Prostate gland (tissue), 2 donors: ENCODE measurements at regions not wholly inside any gene's neighbourhood (a gene's known extent, or its start where the extent isn't known, plus 50 kb on each side); places are given as distances from the start of the nearest gene placed in this dataset.

Experiments
- CTCF ChIP-seq, 4 experiments: fragments of 200-600 bp in 2 of 4; fragments of 450-650 bp in 2 of 4; sonication (generic) in 2 of 4; IDR thresholded peaks; 1 replicate in 3 of 4; 2 replicates in 1 of 4; pipeline ENCODE4 v1.5.1; 2016 to 2019; ENCODE audit warnings: antibody characterized with exemption in 4 of 4, mild to moderate bottlenecking in 2 of 4, moderate library complexity in 2 of 4
- POLR2A ChIP-seq: fragments of 450-650 bp; IDR thresholded peaks from one replicate; pipeline ENCODE4 v1.6.1; 2016; ENCODE audit warnings: antibody characterized with exemption, mild to moderate bottlenecking

- TF ChIP-seq CTCF (IDR thresholded peaks at IDR 0.05) (no peak), POLR2A (no peak)
These were observed 196.7 kb upstream of the PFKP start for GRCh38 chr10:2870654-2871053.
